ENCODE measurements at regions not wholly inside any gene's neighbourhood (a gene's known extent, or its start where the extent isn't known, plus 50 kb on each side); places are given as distances from the start of the nearest gene placed in this dataset.

DNA sequence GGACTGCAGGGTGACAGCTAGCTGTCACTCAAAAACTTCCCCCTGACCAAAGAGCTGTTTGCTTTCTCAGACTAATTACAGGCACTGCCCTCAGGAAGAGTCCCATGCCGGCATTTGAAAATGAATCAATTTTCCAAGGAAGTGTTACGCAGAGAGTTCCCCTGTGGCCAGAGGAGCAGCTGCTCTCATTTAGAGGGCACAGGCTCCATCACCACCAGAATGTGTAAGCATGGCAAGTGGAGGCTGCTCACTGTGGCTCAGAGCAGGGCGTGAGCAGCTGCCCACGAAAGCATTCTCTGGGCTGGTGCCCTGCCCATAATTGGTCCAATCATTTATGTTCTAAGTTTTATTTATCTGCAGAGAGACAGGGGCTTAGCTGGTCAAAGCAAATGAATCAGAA lies 202.2 kb downstream of the RAMP3 start:
- no peak for DNase-seq

DNA sequence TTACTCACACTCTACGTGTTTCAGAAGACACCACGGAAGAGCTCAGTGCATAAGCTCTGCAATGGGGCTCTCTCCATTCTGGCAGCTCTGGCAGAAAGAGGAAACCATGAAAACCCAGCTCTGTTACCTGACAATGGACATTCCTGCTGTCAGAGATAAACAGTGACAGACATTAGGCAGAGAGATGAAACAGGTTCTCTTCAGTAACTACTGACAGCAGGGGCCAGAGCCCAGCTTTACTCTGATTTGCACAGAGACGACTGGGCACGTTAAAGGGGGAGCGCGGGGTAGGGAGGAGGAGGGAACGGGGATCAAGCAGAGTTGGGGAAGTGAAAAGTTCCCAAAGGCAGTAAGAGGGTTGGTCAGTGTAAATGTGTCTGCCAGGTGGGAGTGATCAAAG lies 206.1 kb downstream of the RAMP3 start:
- DNase-seq, result no peak

DNA sequence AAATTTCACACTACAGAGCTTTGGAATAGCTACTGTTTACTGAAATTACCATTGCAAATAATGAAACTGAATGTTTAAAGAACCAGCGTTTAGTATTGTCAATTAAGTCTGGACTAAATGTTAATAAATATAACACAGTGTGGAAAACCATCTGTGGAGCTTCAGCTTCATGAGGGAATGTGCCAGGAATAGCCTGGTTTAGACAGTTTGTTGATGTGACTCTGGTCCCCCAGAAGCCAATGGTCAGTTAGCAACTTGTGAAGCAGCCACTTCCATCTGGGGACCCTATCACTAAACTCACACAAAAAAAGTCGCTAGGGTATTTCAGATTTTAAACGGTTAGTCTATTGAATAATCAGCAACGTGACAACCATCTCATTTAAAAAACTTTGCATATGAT lies 207.8 kb downstream of the RAMP3 start:
- no peak for DNase-seq

DNA sequence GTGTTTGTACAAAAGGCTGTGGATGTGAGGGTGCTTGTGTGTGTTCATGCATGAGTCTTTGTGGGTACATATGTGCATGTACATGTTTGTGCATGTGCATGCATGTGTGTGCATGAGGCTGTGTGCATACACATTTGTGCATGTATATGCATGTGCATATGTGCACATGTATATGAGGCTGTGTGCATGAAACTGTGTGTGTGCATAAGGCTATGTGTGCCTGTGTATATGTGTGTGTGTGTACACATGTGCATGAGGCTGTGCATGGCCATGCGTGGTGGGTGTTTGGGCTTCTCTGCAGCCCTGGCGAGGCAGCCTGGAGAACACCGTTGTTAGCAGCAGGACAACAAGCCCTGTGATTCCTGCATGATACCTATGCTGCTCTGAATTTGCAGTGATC lies 207.7 kb upstream of the ADCY1 start:
- no peak for DNase-seq

DNA sequence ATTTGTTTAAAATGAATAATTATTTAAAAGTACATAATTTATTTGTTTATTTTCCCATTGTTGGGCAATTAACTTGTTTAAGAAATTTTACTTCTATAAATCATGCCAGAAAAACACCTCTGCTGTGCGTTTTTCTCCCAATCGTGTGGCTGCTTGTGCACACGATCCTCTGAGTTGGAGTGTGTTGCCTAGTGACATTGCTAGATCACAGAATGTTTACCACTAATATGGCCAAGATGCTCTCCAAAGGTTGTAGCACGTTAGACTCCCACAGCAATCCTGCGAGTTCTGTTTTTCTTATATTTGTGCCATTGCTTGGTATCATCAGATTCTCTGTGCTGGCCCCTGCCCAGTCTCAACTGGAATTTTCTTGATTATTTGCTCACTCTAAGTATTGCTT lies 207.1 kb upstream of the ADCY1 start:
- no peak for DNase-seq

DNA sequence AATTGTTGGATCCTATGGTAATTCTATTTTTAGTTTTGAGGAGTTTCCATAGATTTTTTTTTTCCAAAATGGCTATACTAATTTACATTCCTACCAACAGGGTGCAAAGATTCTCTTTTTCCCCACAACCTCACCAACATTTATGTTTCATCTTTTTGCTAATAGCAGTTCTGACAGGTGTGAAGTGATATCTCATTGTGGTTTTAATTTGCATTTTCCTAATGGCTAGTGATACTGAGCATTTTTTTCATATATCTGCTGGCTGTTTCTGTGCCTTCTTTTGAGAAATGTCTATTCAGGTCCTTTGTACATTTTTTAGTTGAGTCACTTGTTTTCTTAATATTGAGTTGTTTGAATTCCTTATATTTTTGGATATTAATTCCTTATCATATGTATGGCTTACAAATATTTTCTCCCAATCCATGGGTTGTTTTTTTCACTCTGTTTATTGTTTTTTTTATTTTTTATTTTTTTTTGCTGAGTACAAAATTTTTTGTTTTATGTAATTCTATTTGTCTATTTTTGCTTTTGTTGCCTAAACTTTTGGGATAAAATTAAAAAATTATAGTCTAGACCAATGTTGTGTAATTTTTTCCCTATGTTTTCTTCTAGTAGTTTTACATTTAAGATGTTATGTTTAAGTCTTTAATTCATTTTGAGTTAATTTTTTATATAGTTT lies 205.9 kb upstream of the ADCY1 start:
- DNase-seq, result no peak

DNA sequence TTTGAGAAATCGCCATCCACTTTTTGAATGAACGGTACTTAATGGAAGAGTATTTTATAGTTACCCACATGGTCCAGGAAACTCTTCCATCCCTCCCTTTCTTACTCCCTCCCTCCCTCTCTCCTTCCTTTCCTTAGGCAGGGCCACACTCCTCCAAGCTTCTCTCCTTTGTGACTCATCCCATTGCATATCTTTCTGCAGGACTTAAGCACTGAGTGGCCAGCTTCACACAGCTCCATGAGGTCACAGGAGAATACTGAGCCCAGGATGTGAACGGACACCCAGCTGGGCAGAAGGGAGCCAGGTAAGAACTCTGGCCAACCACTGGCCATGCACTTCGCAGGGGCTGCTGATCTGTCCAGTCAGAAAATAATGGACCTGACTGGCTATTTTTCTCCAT lies 189.7 kb upstream of the ADCY1 start:
- no peak for DNase-seq

DNA sequence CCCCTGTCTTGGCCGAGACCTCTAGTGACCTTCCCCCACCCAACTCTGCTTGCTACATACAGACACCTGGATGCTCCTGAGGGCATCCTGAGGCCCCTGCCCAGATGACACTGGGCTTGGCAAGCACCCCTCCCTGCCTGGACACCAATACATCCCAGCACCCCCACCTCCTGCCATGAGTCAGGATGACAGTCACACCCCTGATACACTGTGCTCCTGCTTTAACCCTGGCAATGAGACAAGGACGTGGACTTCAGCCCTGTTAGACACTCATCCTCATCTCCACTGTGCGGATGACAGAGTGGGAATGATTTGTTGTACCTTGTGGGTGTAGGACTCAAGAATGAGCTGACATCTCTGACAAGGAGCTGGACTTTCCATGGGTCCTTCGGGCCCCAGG lies 186.3 kb upstream of the ADCY1 start:
- DNase-seq, result no peak

DNA sequence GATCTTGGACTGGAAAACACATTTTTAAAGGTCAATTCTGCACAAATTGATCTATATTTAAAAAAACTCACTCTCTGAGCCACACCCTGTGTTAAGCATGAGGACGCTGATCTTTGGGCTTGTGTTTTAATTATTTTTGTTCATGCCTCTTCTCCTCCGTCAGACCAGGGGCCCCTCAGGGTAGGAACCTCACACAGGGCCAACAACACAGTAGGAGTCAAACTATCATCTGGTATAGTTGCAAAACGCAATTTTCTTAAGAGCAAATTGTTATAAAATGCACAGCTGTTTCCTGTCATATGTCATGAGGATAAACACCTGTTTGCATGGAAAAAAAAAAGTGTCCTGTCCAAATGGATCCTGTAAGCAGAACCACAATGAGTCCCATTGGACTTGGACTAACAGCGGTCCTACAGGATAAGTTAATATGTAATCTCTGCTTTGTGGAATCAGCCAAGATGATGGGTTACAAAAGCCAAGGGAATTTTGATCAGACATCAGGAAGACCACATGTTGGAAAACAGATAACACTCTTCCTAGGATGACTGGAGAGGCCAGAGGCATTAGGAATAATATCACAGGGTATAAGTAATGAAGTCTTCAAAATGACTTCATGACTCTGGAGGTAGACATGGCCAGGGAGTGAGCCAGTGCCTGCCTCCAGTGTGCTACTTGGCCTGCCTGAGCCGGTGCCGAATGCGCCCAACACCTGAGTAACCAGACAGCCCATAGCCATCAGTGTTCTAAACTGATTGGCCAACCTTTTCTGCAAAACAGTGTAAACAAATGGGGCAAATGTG lies 184.9 kb upstream of the ADCY1 start:
- no peak for DNase-seq

DNA sequence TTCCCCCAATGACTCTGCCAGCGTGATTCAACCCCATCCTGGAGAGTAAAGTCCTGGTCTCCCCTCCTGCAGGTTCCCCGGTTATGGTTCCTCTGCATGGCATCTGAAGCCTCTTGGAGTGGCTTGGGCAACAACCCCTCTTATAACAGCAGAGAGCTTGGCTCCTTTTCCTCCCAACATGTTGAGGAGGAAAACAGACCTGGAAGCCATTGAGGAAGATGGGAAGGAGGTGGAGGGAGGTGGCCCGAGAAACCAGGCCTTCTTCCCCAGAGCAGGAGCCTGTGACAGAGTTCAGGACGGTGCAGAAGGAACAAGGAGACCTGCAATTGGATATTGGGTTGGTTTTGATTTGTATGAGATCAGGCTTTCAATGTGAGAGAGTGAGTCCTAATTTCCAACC lies 184.0 kb upstream of the ADCY1 start:
- no peak for DNase-seq

DNA sequence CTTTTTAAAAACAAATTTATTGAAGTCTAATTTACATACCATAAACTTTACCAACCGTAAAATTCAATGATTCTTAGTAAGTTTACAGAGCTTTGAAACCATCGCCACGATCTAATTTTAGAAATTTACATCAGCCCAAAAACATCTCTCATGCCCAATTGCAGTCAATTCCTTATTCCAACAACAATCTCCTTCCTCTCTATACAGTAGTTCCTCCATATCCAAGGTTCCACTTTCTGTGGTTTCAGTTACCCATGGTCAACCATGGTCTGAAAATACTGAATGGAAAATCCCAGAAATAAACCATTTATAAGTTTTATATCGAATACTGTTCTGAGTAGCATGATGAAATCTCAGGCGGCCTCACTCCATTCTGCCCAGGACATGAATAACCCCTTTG lies 183.4 kb upstream of the ADCY1 start:
- no peak for DNase-seq

DNA sequence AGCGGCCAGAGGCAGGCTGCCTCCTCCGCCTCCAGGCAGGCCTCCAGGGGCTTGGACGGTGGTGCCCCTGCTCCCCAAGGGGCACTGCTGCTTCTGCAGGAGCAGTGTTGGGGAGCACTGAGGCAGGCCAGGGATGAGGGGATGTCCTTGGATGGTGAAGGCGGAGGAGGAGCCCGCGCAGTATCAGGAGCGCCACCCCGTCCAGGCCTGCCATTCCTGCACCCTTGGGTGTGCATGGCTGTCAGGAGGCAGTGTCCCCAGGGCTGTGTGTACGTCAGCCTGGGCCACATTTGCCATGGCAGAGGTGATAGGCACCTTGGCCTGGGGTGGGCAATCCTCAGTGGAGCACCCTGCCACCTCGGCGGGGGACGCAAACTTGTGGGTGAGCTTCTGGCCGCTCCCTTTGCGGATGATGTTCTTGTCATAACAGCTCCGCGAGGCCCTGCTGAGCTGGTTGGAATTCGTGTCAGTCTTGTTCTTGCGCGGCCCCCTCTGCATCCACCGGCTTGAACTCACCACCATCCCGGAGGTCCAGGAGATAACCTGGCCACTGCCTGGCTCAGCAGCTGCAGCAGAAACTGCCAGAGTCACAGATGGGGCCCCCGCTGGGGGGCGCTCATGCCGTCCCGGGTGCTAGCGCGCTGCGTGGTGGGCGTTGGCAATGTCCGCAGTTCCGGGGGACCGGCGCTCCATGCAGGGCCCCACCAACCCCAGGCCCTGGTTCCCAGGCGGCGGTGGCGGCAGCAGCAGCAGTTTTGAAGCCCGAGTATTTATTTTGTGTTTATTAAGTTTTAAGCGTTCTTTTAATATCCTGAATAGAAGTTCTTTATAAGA lies 182.3 kb upstream of the ADCY1 start:
- DNase-seq, result no peak

DNA sequence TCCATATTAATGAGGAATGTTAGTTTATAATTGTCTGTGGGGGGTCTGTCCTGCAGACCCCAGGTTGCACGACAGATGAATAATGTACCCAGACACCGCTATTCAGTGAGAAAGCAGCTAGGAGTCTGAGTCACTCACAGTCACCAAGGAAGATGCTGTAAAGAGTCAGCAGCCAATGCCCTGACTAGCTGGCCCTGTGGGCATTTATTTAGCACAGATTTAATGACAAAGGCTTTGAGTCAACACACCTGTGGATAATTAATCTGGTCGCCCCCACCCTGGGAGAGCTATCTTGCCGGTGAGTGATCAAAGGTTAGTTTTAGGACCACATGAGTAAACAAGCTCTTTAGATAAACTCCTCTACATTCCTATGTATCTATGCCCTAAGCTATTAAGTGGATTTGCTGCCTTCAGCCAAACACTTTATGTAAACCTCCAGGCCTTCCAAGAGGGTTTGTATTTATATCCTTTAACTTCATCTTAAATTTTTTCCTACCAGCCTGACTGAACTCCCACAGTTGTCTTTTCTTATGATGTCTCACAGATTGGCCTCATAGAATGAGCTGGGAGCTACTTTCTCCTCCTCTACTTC lies 180.0 kb upstream of the ADCY1 start:
- DNase-seq, result no peak

DNA sequence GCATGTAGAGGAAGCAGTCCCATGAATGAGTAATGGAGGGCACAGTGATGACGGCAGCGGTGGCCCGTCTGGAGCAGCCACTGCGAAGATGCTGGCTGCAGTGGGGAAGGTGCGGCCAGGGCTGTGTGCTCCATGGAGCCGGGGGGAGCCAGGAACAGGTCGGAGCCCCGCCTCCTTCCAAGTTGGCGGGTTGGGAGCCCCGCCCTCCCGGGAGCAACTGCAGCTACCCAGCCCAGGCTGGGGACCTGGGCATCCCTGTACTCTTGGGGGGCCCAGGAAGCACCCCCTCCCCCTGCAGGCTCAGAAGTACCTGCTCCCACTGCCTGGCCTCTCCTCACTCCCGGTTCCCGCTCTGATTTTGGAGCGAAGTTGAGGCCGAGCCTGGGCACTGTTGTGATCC lies 175.1 kb upstream of the ADCY1 start:
- DNase-seq, result no peak

DNA sequence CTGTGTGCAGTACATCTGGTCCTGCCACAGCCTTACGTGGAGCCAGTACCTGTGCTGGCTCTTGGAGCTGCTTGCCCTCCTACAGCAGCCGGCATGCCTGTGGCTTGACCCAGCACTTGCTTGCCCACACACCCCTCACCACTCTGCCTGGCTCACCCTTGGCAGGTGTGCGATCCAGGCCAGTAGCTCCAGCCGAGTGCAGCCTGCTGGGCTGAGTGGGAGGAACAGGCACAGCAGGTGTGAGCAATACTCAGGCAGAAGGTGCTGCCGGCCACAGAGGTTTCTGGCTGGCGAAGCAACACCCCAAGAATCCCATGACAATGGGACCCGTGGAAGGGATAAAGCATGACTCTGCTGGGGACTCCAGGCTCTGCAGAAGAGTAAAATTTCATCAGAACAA lies 173.5 kb upstream of the ADCY1 start:
- DNase-seq, result peak; percentile 40

DNA sequence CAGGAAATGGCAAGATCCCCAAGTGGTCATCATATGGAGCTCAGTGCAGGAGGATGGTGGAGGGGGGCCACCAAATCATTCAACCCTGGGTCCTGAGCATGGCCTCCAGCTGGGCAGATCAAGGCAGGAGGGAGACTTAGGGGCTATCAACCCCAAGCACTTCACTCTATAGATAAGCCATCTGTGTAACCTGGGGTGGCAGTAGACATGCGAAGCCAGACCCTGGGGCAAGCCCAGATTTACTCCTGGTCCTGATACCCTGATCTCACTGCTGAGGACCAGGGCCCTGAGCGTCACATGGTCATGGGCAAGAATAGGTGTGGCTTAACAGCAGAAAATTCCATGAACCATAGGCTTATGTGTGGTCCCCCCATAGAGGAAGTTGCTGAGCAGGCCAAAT lies 173.0 kb upstream of the ADCY1 start:
- no peak for DNase-seq

DNA sequence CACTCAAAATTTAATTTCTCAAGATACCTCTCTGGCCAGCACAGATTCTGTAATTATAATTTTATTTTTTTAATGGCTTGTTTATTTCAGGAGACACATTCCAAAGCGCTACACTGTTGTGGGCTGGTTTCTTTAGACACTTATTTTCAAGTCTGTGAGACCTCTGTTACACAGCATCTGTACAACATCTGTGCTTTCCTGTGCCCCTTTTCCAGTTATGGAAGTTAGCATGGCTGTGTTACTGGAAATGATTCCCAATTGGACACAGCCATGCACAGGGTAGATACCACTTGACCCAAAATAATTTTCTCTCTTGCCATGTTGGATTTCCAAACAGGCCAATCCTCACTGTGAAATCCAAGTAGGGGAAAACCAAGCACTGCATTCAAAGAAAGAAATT lies 172.3 kb upstream of the ADCY1 start:
- DNase-seq, result no peak

DNA sequence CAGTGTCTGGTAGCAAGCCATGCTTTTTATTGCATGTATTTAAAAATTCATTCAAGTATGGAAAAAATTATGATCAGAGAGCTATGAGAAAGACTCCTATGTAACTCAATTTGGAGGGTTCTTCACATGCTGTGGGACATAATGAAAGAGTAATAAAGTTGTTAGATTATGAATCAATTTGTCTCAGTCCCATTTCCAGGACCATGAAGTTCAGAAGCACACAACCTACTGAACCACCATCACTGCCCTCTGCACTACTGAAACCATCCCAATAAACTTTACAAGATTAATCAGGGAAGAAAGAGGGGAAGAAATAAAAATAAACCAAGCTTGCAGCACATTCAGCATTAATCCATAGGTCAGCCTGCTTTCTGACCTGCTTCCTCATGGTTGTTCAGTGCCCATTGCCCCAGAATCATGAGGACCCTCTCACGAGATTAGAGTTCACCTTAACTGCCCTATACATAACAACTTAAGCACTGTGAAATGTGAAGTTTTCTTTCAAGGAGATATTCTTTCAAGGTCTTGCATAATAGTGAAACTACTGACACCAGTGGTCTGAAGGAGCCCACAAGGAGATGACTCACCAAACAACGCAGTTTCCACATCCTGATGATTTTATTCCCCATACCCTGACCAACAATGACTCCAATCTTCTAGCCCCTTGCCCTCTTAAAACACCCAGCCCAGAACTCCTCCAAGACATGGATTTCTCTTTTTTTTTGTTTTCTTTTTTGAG lies 171.5 kb upstream of the ADCY1 start:
- no peak for DNase-seq

DNA sequence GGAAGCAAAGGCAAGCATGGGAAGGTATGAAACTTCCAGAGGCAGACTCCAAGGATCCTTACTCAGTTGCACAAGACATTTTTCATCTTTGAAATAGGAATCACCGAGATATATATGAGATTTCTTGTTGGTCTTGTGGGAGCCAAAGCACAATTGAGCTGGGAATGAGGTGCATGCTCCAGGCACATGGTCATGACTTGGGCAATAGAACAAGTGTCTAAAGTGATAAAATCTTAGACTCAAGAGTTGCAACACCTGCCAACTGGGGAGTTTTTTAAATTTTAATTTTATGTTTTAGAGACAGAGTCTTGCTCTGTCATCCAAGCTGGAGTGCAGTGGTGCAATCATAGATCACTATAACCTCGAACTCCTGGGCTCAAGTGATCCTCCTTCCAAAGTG lies 169.5 kb upstream of the ADCY1 start:
- DNase-seq, result no peak

DNA sequence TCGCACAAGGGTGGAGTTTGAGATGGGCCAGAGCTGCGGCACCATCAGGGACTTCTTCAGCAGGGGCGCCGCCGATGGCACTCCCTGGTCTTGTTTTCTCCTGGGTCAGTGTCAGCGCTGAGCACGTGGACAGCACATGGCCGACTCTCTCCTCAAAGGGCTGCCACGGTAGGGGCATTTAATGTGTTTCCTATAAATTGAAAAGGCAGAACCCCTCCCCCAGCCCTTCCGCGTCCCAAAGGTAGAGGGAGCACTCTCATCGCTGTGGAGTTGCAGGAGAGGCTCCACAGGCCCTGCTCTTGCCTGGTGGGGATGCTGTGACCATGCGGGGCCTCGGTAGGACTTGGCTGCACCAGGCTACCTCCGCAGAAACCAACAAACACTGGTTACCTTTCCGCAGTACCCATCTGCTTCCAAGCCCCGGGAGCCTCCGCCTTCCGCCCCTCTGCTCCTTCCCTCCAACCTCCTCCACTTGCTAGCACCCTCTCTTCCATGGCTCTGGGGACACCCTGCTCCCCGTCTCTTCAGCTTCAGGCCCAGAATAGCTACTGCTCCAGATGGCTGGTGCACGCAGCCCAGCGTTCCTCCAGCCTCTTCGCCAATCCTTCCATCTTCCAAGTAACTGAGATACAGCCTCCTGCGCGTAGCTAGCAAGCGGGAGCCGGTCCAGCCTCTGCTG lies 166.3 kb upstream of the ADCY1 start:
- DNase-seq, result peak; percentile 1

DNA sequence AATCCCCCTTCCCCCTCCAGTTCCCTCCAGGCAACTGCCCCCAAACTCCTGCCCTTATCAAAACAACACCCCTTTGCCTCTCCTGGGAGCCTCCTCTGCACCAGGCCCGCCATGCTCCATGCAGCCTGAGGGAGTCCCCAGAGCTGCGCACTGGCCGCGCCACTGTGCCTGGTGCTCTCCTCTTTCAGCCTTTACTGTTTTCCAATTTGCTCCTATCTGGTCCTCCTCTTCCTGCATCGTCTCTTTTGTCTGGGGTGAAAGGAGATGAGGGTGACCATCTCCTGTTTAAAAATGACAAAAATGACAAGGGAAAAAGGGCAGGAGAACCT lies 165.8 kb upstream of the ADCY1 start:
- DNase-seq, result no peak

DNA sequence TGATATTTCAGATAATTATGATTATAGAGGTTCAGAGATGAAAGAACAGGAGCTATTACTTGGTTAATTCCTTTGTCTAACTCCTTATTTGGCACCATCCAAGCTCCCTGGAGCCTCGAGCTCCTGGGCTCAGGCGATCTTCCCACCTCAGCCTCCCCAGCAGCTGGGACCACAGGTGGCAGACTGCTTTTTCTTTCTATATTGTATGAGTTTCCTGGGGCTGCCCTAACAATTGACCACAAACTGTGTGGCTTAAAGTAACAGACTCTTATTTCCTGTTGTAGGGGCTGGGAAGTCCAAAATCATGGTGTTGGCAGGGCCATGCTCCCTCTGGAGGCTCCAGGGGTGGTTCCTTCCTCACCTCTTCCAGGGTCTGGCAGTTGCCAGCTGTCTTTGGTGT lies 163.3 kb upstream of the ADCY1 start:
- no peak for DNase-seq

Measured in NCI-H345 (cell line).